WTC11 (cell line): ENCODE measurements at regions not wholly inside any gene's neighbourhood (a gene's known extent, or its start where the extent isn't known, plus 50 kb on each side); places are given as distances from the start of the nearest gene placed in this dataset.
A peak's percentile ranks its signal among the peaks of the same experiment; 100 is the strongest.

ENCODE experiments used
- ATAC-seq: fragments of 200-7000 bp; cut with Tn5 transposase; 2 replicates; pipeline ENCODE4 v1.10.0; 2021; ENCODE audit warnings: mild to moderate bottlenecking, moderate library complexity
- CTCF ChIA-PET: fragments of 300-600 bp; sonication (Branson Sonifier 250); formaldehyde crosslinking; loops from one replicate; lab custom pipeline; 2021; ENCODE audit warnings: antibody characterized with exemption; lab: Charles Lee
- POLR2A ChIA-PET: fragments of 350-600 bp; sonication (Branson Sonifier 250); formaldehyde crosslinking; loops from one replicate; lab custom pipeline; 2021; ENCODE audit warnings: antibody characterized with exemption; lab: Charles Lee
- DNase-seq: peaks from one replicate; pipeline ENCODE4 v3.0.0; 2021; ENCODE audit warnings: low spot score
- H3K27ac Mint-ChIP-seq: 2 replicates; pipeline ENCODE4 v1.8.0; 2021; ENCODE audit warnings: mixed read lengths
- H3K27me3 Mint-ChIP-seq: 2 replicates; pipeline ENCODE4 v1.8.0; 2021; ENCODE audit warnings: low read depth, mild to moderate bottlenecking, moderate library complexity, mixed read lengths
- H3K36me3 Mint-ChIP-seq: 2 replicates; pipeline ENCODE4 v1.8.0; 2021; ENCODE audit warnings: mixed read lengths
- H3K4me1 Mint-ChIP-seq: 2 replicates; pipeline ENCODE4 v1.8.0; 2022; ENCODE audit warnings: mixed read lengths
- H3K4me3 Mint-ChIP-seq: 2 replicates; pipeline ENCODE4 v1.8.0; 2021; ENCODE audit warnings: mild to moderate bottlenecking, moderate library complexity, mixed read lengths
- H3K9me3 Mint-ChIP-seq: 2 replicates; pipeline ENCODE4 v1.8.0; 2021; ENCODE audit warnings: mixed read lengths
- ATF1 ChIP-seq: sonication (generic); formaldehyde crosslinking; IDR thresholded peaks from 2 replicates; pipeline ENCODE4 v1.8.1; 2023; ENCODE audit warnings: mild to moderate bottlenecking, moderate library complexity, missing genetic modification reagents
- CREM ChIP-seq: sonication (generic); formaldehyde crosslinking; IDR thresholded peaks from 2 replicates; pipeline ENCODE4 v1.8.1; 2022; ENCODE audit warnings: mild to moderate bottlenecking, missing genetic modification reagents, moderate library complexity
- ELF4 ChIP-seq: sonication (generic); formaldehyde crosslinking; IDR thresholded peaks from 2 replicates; pipeline ENCODE4 v1.8.1; 2022; ENCODE audit warnings: low read depth, mild to moderate bottlenecking, moderate library complexity, missing genetic modification reagents
- EMX1 ChIP-seq: fragments of 250-450 bp; sonication (Bioruptor Pico); IDR thresholded peaks from 2 replicates; pipeline ENCODE4 v1.8.0; 2021; ENCODE audit warnings: mild to moderate bottlenecking
- ETV6 ChIP-seq: sonication (generic); formaldehyde crosslinking; IDR thresholded peaks from 2 replicates; pipeline ENCODE4 v1.8.1; 2022; ENCODE audit warnings: mild to moderate bottlenecking, missing genetic modification reagents
- FOXP1 ChIP-seq: sonication (generic); formaldehyde crosslinking; IDR thresholded peaks from 2 replicates; pipeline ENCODE4 v1.8.0; 2022; ENCODE audit warnings: missing genetic modification reagents, mild to moderate bottlenecking, moderate library complexity, borderline replicate concordance
- HMGA2 ChIP-seq: fragments of 250-450 bp; sonication (Bioruptor Pico); IDR thresholded peaks from 2 replicates; pipeline ENCODE4 v1.4.0; 2021; ENCODE audit warnings: mild to moderate bottlenecking, moderate library complexity
- IRF2 ChIP-seq: sonication (generic); formaldehyde crosslinking; IDR thresholded peaks from 2 replicates; pipeline ENCODE4 v1.8.0; 2022; ENCODE audit warnings: low read depth, missing genetic modification reagents, borderline replicate concordance
- NFYB ChIP-seq: sonication (generic); formaldehyde crosslinking; conservative IDR thresholded peaks from 2 replicates; pipeline ENCODE4 v1.8.0; 2022; ENCODE audit warnings: low read depth, missing genetic modification reagents
- SMAD3 ChIP-seq: sonication (generic); formaldehyde crosslinking; IDR thresholded peaks from 2 replicates; pipeline ENCODE4 v1.8.0; 2022; ENCODE audit warnings: missing genetic modification reagents, mild to moderate bottlenecking, borderline replicate concordance
- SMAD4 ChIP-seq: sonication (generic); formaldehyde crosslinking; IDR thresholded peaks from 2 replicates; pipeline ENCODE4 v1.8.0; 2022; ENCODE audit warnings: mild to moderate bottlenecking, missing genetic modification reagents
- SP1 ChIP-seq: sonication (generic); formaldehyde crosslinking; conservative IDR thresholded peaks from 2 replicates; pipeline ENCODE4 v1.8.1; 2022; ENCODE audit warnings: missing genetic modification reagents
- ZNF232 ChIP-seq: sonication (generic); formaldehyde crosslinking; IDR thresholded peaks from 2 replicates; pipeline ENCODE4 v1.8.0; 2022; ENCODE audit warnings: mild to moderate bottlenecking, missing genetic modification reagents
- ZNF263 ChIP-seq: sonication (generic); formaldehyde crosslinking; IDR thresholded peaks from 2 replicates; pipeline ENCODE4 v1.8.1; 2022; ENCODE audit warnings: low read depth, mild to moderate bottlenecking, moderate library complexity, missing genetic modification reagents
- ZNF416 ChIP-seq: fragments of 250-450 bp; sonication (Bioruptor Pico); IDR thresholded peaks from 2 replicates; pipeline ENCODE4 v1.9.0; 2021; ENCODE audit warnings: mild to moderate bottlenecking, inconsistent platforms
- TF ChIP-seq, protein P1 (sequence below): sonication (generic); formaldehyde crosslinking; IDR thresholded peaks from 2 replicates; pipeline ENCODE4 v1.8.0; 2022; ENCODE audit warnings: missing genetic modification reagents
- TF ChIP-seq, protein P2 (sequence below): sonication (generic); formaldehyde crosslinking; IDR thresholded peaks from 2 replicates; pipeline ENCODE4 v1.8.1; 2023; ENCODE audit warnings: mild to moderate bottlenecking, missing genetic modification reagents, moderate library complexity
- TF ChIP-seq, protein P3 (sequence below): sonication (generic); formaldehyde crosslinking; conservative IDR thresholded peaks from 2 replicates; pipeline ENCODE4 v1.8.1; 2023; ENCODE audit warnings: mild to moderate bottlenecking, low read depth, missing genetic modification reagents, moderate library complexity
- TF ChIP-seq, protein P4 (sequence below): sonication (generic); formaldehyde crosslinking; IDR thresholded peaks from 2 replicates; pipeline ENCODE4 v1.8.0; 2022; ENCODE audit warnings: mild to moderate bottlenecking, missing genetic modification reagents
- TF ChIP-seq, protein P5 (sequence below): sonication (generic); formaldehyde crosslinking; IDR thresholded peaks from 2 replicates; pipeline ENCODE4 v1.8.1; 2023; ENCODE audit warnings: mild to moderate bottlenecking, moderate library complexity, missing genetic modification reagents
- TF ChIP-seq, protein P6 (sequence below): fragments of 250-450 bp; sonication (Bioruptor Pico); IDR thresholded peaks from 2 replicates; pipeline ENCODE4 v1.9.0; 2021; ENCODE audit warnings: mild to moderate bottlenecking
- TF ChIP-seq, protein P7 (sequence below): sonication (generic); formaldehyde crosslinking; IDR thresholded peaks from 2 replicates; pipeline ENCODE4 v1.8.1; 2022; ENCODE audit warnings: low read depth, missing genetic modification reagents, borderline replicate concordance

DNA sequence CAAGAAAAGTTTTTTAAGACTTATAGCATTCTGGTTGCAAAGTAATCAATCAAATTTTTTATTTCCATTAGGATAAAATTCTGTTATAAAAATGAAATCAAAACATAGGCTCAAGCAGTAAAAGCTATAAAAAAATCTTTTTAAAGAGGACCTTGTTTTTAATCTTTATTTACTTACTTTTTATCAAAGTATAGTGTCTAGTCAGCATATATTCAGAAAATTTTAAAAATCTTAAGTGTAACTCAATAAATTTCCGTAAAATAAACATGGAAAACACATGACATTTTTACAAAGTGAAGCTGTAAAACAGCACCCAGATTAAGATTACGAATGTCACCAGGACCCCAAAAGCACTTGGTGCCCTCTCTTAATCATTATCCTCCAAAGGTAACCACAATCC, 302.4 kb downstream of the TMEM161B start (continued):
- TF ChIP-seq, protein P1, sequence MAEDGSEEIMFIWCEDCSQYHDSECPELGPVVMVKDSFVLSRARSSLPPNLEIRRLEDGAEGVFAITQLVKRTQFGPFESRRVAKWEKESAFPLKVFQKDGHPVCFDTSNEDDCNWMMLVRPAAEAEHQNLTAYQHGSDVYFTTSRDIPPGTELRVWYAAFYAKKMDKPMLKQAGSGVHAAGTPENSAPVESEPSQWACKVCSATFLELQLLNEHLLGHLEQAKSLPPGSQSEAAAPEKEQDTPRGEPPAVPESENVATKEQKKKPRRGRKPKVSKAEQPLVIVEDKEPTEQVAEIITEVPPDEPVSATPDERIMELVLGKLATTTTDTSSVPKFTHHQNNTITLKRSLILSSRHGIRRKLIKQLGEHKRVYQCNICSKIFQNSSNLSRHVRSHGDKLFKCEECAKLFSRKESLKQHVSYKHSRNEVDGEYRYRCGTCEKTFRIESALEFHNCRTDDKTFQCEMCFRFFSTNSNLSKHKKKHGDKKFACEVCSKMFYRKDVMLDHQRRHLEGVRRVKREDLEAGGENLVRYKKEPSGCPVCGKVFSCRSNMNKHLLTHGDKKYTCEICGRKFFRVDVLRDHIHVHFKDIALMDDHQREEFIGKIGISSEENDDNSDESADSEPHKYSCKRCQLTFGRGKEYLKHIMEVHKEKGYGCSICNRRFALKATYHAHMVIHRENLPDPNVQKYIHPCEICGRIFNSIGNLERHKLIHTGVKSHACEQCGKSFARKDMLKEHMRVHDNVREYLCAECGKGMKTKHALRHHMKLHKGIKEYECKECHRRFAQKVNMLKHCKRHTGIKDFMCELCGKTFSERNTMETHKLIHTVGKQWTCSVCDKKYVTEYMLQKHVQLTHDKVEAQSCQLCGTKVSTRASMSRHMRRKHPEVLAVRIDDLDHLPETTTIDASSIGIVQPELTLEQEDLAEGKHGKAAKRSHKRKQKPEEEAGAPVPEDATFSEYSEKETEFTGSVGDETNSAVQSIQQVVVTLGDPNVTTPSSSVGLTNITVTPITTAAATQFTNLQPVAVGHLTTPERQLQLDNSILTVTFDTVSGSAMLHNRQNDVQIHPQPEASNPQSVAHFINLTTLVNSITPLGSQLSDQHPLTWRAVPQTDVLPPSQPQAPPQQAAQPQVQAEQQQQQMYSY (CRISPR knock-in tag) = no peak
- TF ChIP-seq, protein P2, sequence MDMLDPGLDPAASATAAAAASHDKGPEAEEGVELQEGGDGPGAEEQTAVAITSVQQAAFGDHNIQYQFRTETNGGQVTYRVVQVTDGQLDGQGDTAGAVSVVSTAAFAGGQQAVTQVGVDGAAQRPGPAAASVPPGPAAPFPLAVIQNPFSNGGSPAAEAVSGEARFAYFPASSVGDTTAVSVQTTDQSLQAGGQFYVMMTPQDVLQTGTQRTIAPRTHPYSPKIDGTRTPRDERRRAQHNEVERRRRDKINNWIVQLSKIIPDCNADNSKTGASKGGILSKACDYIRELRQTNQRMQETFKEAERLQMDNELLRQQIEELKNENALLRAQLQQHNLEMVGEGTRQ = no peak
- TF ChIP-seq ATF1 (CRISPR knock-in tag) = no peak
- TF ChIP-seq ELF4 = no peak
- no peak for TF ChIP-seq ZNF416 (CRISPR knock-in tag)
- TF ChIP-seq CREM (CRISPR knock-in tag) = no peak
- TF ChIP-seq ZNF263 = no peak
- TF ChIP-seq HMGA2 (CRISPR knock-in tag) = no peak
- TF ChIP-seq SP1 (CRISPR knock-in tag) = no peak

DNA sequence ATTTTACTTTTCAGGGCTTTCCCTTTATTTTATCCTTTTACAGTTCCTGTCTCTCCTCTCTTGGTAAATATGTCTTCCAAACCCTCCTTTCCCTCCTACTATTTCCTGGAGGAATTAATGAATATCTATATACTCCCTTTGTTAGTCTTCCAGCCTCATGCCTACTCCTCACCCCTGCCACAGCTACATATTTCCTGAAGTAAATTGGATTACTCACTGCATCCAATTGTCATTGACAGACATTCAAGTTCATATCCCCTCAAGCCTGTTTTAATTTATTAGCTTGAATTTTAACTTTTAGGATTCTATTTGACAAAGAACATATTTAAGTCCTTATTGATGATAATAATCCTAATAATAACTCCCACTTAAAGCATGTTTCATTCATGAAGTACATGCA, 314.5 kb downstream of the TMEM161B start:
- no peak overlapping the region for H3K4me3 Mint-ChIP-seq
- peak overlapping the region; percentile 63; the same call in 1 of the 2 replicates for H3K27ac Mint-ChIP-seq
- ATAC-seq = no peak
- TF ChIP-seq, protein P3, sequence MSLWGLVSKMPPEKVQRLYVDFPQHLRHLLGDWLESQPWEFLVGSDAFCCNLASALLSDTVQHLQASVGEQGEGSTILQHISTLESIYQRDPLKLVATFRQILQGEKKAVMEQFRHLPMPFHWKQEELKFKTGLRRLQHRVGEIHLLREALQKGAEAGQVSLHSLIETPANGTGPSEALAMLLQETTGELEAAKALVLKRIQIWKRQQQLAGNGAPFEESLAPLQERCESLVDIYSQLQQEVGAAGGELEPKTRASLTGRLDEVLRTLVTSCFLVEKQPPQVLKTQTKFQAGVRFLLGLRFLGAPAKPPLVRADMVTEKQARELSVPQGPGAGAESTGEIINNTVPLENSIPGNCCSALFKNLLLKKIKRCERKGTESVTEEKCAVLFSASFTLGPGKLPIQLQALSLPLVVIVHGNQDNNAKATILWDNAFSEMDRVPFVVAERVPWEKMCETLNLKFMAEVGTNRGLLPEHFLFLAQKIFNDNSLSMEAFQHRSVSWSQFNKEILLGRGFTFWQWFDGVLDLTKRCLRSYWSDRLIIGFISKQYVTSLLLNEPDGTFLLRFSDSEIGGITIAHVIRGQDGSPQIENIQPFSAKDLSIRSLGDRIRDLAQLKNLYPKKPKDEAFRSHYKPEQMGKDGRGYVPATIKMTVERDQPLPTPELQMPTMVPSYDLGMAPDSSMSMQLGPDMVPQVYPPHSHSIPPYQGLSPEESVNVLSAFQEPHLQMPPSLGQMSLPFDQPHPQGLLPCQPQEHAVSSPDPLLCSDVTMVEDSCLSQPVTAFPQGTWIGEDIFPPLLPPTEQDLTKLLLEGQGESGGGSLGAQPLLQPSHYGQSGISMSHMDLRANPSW = no peak
- TF ChIP-seq SMAD3 (CRISPR knock-in tag) (no peak), EMX1 (no peak), ETV6 (CRISPR knock-in tag) (no peak), ATF1 (CRISPR knock-in tag) (no peak), IRF2 (CRISPR knock-in tag) (no peak), SMAD4 (CRISPR knock-in tag) (no peak), FOXP1 (CRISPR knock-in tag) (no peak), ZNF232 (CRISPR knock-in tag) (no peak), NFYB (CRISPR knock-in tag) (no peak)
- TF ChIP-seq, protein P4, sequence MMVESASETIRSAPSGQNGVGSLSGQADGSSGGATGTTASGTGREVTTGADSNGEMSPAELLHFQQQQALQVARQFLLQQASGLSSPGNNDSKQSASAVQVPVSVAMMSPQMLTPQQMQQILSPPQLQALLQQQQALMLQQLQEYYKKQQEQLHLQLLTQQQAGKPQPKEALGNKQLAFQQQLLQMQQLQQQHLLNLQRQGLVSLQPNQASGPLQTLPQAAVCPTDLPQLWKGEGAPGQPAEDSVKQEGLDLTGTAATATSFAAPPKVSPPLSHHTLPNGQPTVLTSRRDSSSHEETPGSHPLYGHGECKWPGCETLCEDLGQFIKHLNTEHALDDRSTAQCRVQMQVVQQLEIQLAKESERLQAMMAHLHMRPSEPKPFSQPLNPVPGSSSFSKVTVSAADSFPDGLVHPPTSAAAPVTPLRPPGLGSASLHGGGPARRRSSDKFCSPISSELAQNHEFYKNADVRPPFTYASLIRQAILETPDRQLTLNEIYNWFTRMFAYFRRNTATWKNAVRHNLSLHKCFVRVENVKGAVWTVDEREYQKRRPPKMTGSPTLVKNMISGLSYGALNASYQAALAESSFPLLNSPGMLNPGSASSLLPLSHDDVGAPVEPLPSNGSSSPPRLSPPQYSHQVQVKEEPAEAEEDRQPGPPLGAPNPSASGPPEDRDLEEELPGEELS (CRISPR knock-in tag) = no peak
- TF ChIP-seq, protein P5, sequence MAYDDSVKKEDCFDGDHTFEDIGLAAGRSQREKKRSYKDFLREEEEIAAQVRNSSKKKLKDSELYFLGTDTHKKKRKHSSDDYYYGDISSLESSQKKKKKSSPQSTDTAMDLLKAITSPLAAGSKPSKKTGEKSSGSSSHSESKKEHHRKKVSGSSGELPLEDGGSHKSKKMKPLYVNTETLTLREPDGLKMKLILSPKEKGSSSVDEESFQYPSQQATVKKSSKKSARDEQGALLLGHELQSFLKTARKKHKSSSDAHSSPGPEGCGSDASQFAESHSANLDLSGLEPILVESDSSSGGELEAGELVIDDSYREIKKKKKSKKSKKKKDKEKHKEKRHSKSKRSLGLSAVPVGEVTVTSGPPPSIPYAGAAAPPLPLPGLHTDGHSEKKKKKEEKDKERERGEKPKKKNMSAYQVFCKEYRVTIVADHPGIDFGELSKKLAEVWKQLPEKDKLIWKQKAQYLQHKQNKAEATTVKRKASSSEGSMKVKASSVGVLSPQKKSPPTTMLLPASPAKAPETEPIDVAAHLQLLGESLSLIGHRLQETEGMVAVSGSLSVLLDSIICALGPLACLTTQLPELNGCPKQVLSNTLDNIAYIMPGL (CRISPR knock-in tag) = no peak
- TF ChIP-seq, protein P6, sequence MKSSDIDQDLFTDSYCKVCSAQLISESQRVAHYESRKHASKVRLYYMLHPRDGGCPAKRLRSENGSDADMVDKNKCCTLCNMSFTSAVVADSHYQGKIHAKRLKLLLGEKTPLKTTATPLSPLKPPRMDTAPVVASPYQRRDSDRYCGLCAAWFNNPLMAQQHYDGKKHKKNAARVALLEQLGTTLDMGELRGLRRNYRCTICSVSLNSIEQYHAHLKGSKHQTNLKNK (CRISPR knock-in tag) = no peak
- TF ChIP-seq, protein P7, sequence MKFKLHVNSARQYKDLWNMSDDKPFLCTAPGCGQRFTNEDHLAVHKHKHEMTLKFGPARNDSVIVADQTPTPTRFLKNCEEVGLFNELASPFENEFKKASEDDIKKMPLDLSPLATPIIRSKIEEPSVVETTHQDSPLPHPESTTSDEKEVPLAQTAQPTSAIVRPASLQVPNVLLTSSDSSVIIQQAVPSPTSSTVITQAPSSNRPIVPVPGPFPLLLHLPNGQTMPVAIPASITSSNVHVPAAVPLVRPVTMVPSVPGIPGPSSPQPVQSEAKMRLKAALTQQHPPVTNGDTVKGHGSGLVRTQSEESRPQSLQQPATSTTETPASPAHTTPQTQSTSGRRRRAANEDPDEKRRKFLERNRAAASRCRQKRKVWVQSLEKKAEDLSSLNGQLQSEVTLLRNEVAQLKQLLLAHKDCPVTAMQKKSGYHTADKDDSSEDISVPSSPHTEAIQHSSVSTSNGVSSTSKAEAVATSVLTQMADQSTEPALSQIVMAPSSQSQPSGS = no peak
- H3K36me3 Mint-ChIP-seq = no peaks in the 10 kb centered on the region
- ChIA-PET POLR2A (no interaction called here), CTCF (no interaction called here)
- no peaks in the 10 kb centered on the region for H3K27me3 Mint-ChIP-seq
- no peaks in the 10 kb centered on the region for H3K9me3 Mint-ChIP-seq
- peaks cover 57% of the 10 kb centered on the region for H3K4me1 Mint-ChIP-seq
- no peak for DNase-seq
